GM12878 (cell line): ENCODE measurements at regions not wholly inside any gene's neighbourhood (a gene's known extent, or its start where the extent isn't known, plus 50 kb on each side); places are given as distances from the start of the nearest gene placed in this dataset.
"Not testable (repeated sequence)": the region's sequence is repeated elsewhere in the genome, so short reads cannot be mapped to it uniquely, and the experiment has no call there.

ENCODE experiments used
- ATAC-seq: fragments of 200-7000 bp; cut with Tn5 transposase; 3 replicates; pipeline ENCODE4 v1.9.1; 2020; ENCODE audit warnings: mild to moderate bottlenecking, moderate library complexity
- BruUV-seq: library from RNA; stranded (reverse); fragments of 400-500 nt; replicated peaks from 2 replicates; lab custom pipeline; 2021; lab: Mats Ljungman, UMichigan
- CTCF ChIA-PET: fragments of 300-600 bp; sonication (Branson Sonifier 250); formaldehyde crosslinking; extraction: SDS; loops from one replicate; lab custom pipeline; 2021; ENCODE audit warnings: inconsistent platforms; lab: Yijun Ruan, JAX
- POLR2A ChIA-PET: fragments of 350-600 bp; formaldehyde crosslinking; extraction: SDS; loops from one replicate; lab custom pipeline; 2021; ENCODE audit warnings: inconsistent platforms; lab: Charles Lee
- RAD21 ChIA-PET: fragments of 300-600 bp; sonication (Branson Sonifier 250); formaldehyde crosslinking; loops from one replicate; lab custom pipeline; 2023; ENCODE audit warnings: antibody characterized with exemption; ENCODE audit not compliant: unreplicated experiment; lab: Charles Lee
- SMC1A ChIA-PET: fragments of 300-600 bp; sonication (Branson Sonifier 250); formaldehyde crosslinking; loops from one replicate; lab custom pipeline; 2023; ENCODE audit not compliant: unreplicated experiment, uncharacterized antibody; lab: Charles Lee
- DNase-seq: peaks from one replicate; pipeline ENCODE4 v3.0.0-alpha.2; 2011; ENCODE audit warnings: low read depth, low spot score
- FAIRE-seq: peaks from 3 replicates; lab custom pipeline; 2011; peaks lifted over from hg19 to GRCh38; lab: Jason Lieb, UNC
- H2AFZ ChIP-seq: 2 replicates; pipeline ENCODE4 v1.6.0; 2011; ENCODE audit warnings: low read depth, low read length, control low read depth; ENCODE audit not compliant: control insufficient read depth
- H3K27ac ChIP-seq: 2 replicates; pipeline ENCODE4 v1.5.1; 2011; ENCODE audit warnings: control low read depth; ENCODE audit not compliant: control insufficient read depth, insufficient read depth
- H3K27me3 ChIP-seq, 2 experiments: replicated peaks in 1 of 2; 2 replicates each; pipeline versions ENCODE4 v1.6.0 to v1.6.1; 2011; ENCODE audit warnings: low read length in 1 of 2; ENCODE audit not compliant: control insufficient read depth in 2 of 2, insufficient read depth in 2 of 2
- H3K36me3 ChIP-seq, 2 experiments: 2 replicates each; pipeline ENCODE4 v1.5.1; 2011; ENCODE audit warnings: low read length in 1 of 2; ENCODE audit not compliant: control insufficient read depth in 2 of 2, insufficient read depth in 2 of 2
- H3K4me1 ChIP-seq: 2 replicates; pipeline ENCODE4 v1.6.1; 2011; ENCODE audit warnings: mild to moderate bottlenecking, low read length, moderate library complexity, mixed read lengths; ENCODE audit not compliant: control insufficient read depth, insufficient read depth
- H3K4me2 ChIP-seq: 2 replicates; pipeline ENCODE4 v1.6.0; 2011; ENCODE audit warnings: control low read depth; ENCODE audit not compliant: control insufficient read depth, insufficient read depth
- H3K4me3 ChIP-seq: fragments of 200-600 bp; sonication (generic); 2 replicates; pipeline ENCODE4 v1.5.1; 2016
- H3K79me2 ChIP-seq: 2 replicates; pipeline ENCODE4 v1.6.0; 2011; ENCODE audit warnings: low read length; ENCODE audit not compliant: control insufficient read depth, insufficient read depth
- H3K9ac ChIP-seq: 2 replicates; pipeline ENCODE4 v1.8.0; 2011; ENCODE audit warnings: low read length, control low read depth, mixed read lengths; ENCODE audit not compliant: control insufficient read depth, insufficient read depth
- H3K9me3 ChIP-seq: replicated peaks from 3 replicates; pipeline ENCODE4 v1.5.1; 2011; ENCODE audit warnings: mild to moderate bottlenecking, low read length; ENCODE audit not compliant: control insufficient read depth, insufficient read depth
- H4K20me1 ChIP-seq: 2 replicates; pipeline ENCODE4 v1.6.0; 2011; ENCODE audit not compliant: control insufficient read depth, insufficient read depth
- PAX8 ChIP-seq: fragments of 450-650 bp; IDR thresholded peaks from 2 replicates; pipeline ENCODE4 v1.6.1; 2017; ENCODE audit warnings: mild to moderate bottlenecking, moderate library complexity
- RBBP5 ChIP-seq: fragments of 200-600 bp; sonication (generic); conservative IDR thresholded peaks from 2 replicates; pipeline ENCODE4 v1.6.1; 2016
- REST ChIP-seq: IDR thresholded peaks from 2 replicates; pipeline ENCODE4 v1.6.1; 2012; ENCODE audit warnings: mild to moderate bottlenecking, low read depth, low read length
- RUNX3 ChIP-seq: IDR thresholded peaks from 2 replicates; pipeline ENCODE4 v1.6.1; 2012; ENCODE audit warnings: low read length, inconsistent platforms
- ZNF622 ChIP-seq: fragments of 450-650 bp; IDR thresholded peaks from 2 replicates; pipeline ENCODE4 v1.6.1; 2017; ENCODE audit warnings: mild to moderate bottlenecking, inconsistent platforms
- WGBS: methylation state at CpG from one replicate; pipeline ENCODE4 v1.1.6; 2016; ENCODE audit warnings: low lambda C conversion rate; ENCODE audit not compliant: insufficient replicate concordance, insufficient coverage; ENCODE audit errors: missing lambda C conversion rate; 5-methylcytosine and 5-hydroxymethylcytosine counted together
- in situ Hi-C: fragments of 300-500 bp; cut with MboI; formaldehyde crosslinking; loops from 9 replicates; pipeline ENCODE4 v1.14.3; 2018; ENCODE audit warnings: mixed read lengths
- intact Hi-C: fragments of 100-400 bp; cut with micrococcal nuclease; formaldehyde crosslinking; loops from one replicate; pipeline ENCODE4 v1.14.2; 2022; ENCODE audit not compliant: unreplicated experiment
- TF ChIP-seq, protein P1 (sequence below): IDR thresholded peaks from 2 replicates; pipeline ENCODE4 v1.6.1; 2011; ENCODE audit warnings: mild to moderate bottlenecking, low read depth, low read length, moderate library complexity; ENCODE audit not compliant: insufficient replicate concordance
- TF ChIP-seq, protein P2 (sequence below): fragments of 450-650 bp; IDR thresholded peaks from 2 replicates; pipeline ENCODE4 v1.6.1; 2017; ENCODE audit warnings: mild to moderate bottlenecking, moderate library complexity

- TF ChIP-seq REST (no peak), ZNF622 (no peak), PAX8 (no peak), RUNX3 (no peak), RBBP5 (no peak)
- TF ChIP-seq, protein P1, sequence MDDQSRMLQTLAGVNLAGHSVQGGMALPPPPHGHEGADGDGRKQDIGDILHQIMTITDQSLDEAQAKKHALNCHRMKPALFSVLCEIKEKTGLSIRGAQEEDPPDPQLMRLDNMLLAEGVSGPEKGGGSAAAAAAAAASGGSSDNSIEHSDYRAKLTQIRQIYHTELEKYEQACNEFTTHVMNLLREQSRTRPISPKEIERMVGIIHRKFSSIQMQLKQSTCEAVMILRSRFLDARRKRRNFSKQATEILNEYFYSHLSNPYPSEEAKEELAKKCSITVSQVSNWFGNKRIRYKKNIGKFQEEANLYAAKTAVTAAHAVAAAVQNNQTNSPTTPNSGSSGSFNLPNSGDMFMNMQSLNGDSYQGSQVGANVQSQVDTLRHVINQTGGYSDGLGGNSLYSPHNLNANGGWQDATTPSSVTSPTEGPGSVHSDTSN = no peak
- TF ChIP-seq, protein P2, sequence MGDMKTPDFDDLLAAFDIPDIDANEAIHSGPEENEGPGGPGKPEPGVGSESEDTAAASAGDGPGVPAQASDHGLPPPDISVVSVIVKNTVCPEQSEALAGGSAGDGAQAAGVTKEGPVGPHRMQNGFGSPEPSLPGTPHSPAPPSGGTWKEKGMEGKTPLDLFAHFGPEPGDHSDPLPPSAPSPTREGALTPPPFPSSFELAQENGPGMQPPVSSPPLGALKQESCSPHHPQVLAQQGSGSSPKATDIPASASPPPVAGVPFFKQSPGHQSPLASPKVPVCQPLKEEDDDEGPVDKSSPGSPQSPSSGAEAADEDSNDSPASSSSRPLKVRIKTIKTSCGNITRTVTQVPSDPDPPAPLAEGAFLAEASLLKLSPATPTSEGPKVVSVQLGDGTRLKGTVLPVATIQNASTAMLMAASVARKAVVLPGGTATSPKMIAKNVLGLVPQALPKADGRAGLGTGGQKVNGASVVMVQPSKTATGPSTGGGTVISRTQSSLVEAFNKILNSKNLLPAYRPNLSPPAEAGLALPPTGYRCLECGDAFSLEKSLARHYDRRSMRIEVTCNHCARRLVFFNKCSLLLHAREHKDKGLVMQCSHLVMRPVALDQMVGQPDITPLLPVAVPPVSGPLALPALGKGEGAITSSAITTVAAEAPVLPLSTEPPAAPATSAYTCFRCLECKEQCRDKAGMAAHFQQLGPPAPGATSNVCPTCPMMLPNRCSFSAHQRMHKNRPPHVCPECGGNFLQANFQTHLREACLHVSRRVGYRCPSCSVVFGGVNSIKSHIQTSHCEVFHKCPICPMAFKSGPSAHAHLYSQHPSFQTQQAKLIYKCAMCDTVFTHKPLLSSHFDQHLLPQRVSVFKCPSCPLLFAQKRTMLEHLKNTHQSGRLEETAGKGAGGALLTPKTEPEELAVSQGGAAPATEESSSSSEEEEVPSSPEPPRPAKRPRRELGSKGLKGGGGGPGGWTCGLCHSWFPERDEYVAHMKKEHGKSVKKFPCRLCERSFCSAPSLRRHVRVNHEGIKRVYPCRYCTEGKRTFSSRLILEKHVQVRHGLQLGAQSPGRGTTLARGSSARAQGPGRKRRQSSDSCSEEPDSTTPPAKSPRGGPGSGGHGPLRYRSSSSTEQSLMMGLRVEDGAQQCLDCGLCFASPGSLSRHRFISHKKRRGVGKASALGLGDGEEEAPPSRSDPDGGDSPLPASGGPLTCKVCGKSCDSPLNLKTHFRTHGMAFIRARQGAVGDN = no peak
Measured at GRCh38 chr3:46576-46975, 150.0 kb upstream of the CHL1 start (continued).

- H2AFZ ChIP-seq, H3K79me2 ChIP-seq, H3K36me3 ChIP-seq, H3K9me3 ChIP-seq, in situ Hi-C loops, intact Hi-C loops, H3K27ac ChIP-seq, RAD21 ChIA-PET, H3K27me3 ChIP-seq, ATAC-seq, BruUV-seq, POLR2A ChIA-PET, H3K4me2 ChIP-seq, FAIRE-seq, H3K9ac ChIP-seq, H3K4me1 ChIP-seq, H3K4me3 ChIP-seq, DNase-seq, H4K20me1 ChIP-seq: not testable (repeated sequence)
- SMC1A ChIA-PET = interaction anchor here (0.8 to 3.1 kb wide), 5 partner anchors 11 to 325 kb away, joined by 3 to 13 read pairs (median 7); no protein-coding TSS in a partner anchor
- CTCF ChIA-PET = interaction anchor here (0.6 to 2.2 kb wide), 2 partner anchors 11 to 301 kb away, joined by 3 to 5 read pairs; no protein-coding TSS in a partner anchor
- 30% methylated on average over 5 of the region's 5 CpGs for whole genome bisulfite sequencing
Measured at GRCh38 chr3:53441-53840, 143.1 kb upstream of the CHL1 start.
